Keratinocyte (primary cell): ENCODE measurements at regions not wholly inside any gene's neighbourhood (a gene's known extent, or its start where the extent isn't known, plus 50 kb on each side); places are given as distances from the start of the nearest gene placed in this dataset.

Source experiments
- DNase-seq: peaks from one replicate; pipeline ENCODE4 v3.0.0-alpha.2; 2011; ENCODE audit warnings: low read depth, missing footprints, low spot score
- FAIRE-seq: peaks from 2 replicates; lab custom pipeline; 2011; peaks lifted over from hg19 to GRCh38; lab: Jason Lieb, UNC
- H2AFZ ChIP-seq: 2 replicates; pipeline ENCODE4 v1.6.0; 2012; ENCODE audit warnings: low read length, control low read depth, inconsistent platforms; ENCODE audit not compliant: control insufficient read depth
- H3K27ac ChIP-seq: 2 replicates; pipeline ENCODE4 v1.5.1; 2011; ENCODE audit warnings: low read length; ENCODE audit not compliant: control insufficient read depth, insufficient read depth
- H3K27me3 ChIP-seq: 3 replicates; pipeline ENCODE4 v1.6.0; 2011; ENCODE audit warnings: low read length; ENCODE audit not compliant: control insufficient read depth, insufficient read depth; ENCODE audit errors: extremely low read depth
- H3K36me3 ChIP-seq, 2 experiments: 2 replicates in 1 of 2; 3 replicates in 1 of 2; pipeline ENCODE4 v1.5.1; 2011; ENCODE audit warnings: low read length in 2 of 2, mild to moderate bottlenecking in 1 of 2; ENCODE audit not compliant: control insufficient read depth in 2 of 2, insufficient read depth in 2 of 2; ENCODE audit errors: extremely low read depth in 1 of 2
- H3K4me1 ChIP-seq: 3 replicates; pipeline ENCODE4 v1.5.1; 2011; ENCODE audit warnings: low read length; ENCODE audit not compliant: control insufficient read depth, insufficient read depth; ENCODE audit errors: extremely low read depth
- H3K4me2 ChIP-seq: 3 replicates; pipeline ENCODE4 v1.6.0; 2011; ENCODE audit warnings: low read depth, low read length; ENCODE audit not compliant: control insufficient read depth, insufficient read depth; ENCODE audit errors: extremely low read depth
- H3K4me3 ChIP-seq, 3 experiments: fragments of 200-600 bp in 1 of 3; sonication (generic) in 1 of 3; 2 replicates in 2 of 3; 3 replicates in 1 of 3; pipeline ENCODE4 v1.5.1; 2011 to 2016; ENCODE audit warnings: low read length in 3 of 3, mild to moderate bottlenecking in 3 of 3, control low read depth in 2 of 3, inconsistent platforms in 1 of 3, low read depth in 1 of 3, mixed read lengths in 1 of 3, mixed run types in 1 of 3, moderate library complexity in 1 of 3; ENCODE audit not compliant: control insufficient read depth in 2 of 3, insufficient read depth in 2 of 3; ENCODE audit errors: extremely low read depth in 1 of 3
- H3K79me2 ChIP-seq: 2 replicates; pipeline ENCODE4 v1.6.0; 2012; ENCODE audit warnings: low read length; ENCODE audit not compliant: control insufficient read depth, insufficient read depth
- H3K9ac ChIP-seq: 3 replicates; pipeline ENCODE4 v1.6.0; 2011; ENCODE audit warnings: low read length; ENCODE audit not compliant: control insufficient read depth, insufficient read depth; ENCODE audit errors: extremely low read depth
- H3K9me1 ChIP-seq: 3 replicates; pipeline ENCODE4 v1.6.0; 2011; ENCODE audit warnings: low read length; ENCODE audit not compliant: control insufficient read depth, insufficient read depth; ENCODE audit errors: extremely low read depth
- H3K9me3 ChIP-seq: 2 replicates; pipeline ENCODE4 v1.5.1; 2012; ENCODE audit warnings: low read depth, low read length; ENCODE audit not compliant: control insufficient read depth
- H4K20me1 ChIP-seq: 3 replicates; pipeline ENCODE4 v1.6.0; 2011; ENCODE audit warnings: low read length; ENCODE audit not compliant: control insufficient read depth, insufficient read depth; ENCODE audit errors: extremely low read depth
- CTCF ChIP-seq, 3 experiments: IDR thresholded peaks in 1 of 3; conservative IDR thresholded peaks in 1 of 3; optimal IDR thresholded peaks in 1 of 3; 2 replicates in 2 of 3; 3 replicates in 1 of 3; pipeline versions ENCODE3 to v1.5.1; 2011; ENCODE audit warnings: low read length in 3 of 3, mild to moderate bottlenecking in 3 of 3, moderate library complexity in 2 of 3, control low read depth in 1 of 3, inconsistent platforms in 1 of 3; ENCODE audit not compliant: insufficient read depth in 2 of 3; ENCODE audit errors: extremely low read depth in 1 of 3
- EZH2 ChIP-seq: IDR thresholded peaks from one replicate; pipeline ENCODE4 v1.6.1; 2012; ENCODE audit warnings: inconsistent platforms, mild to moderate bottlenecking, low read length, moderate library complexity
- dilution Hi-C: fragments of 300-500 bp; cut with MboI; formaldehyde crosslinking; loops from one replicate; pipeline ENCODE4 v1.7.0; 2020; ENCODE audit warnings: low sequenced_read_pairs; ENCODE audit not compliant: extremely low pct_ligation_motif_present

GRCh38 chr7:113373863-113374262, 255.5 kb upstream of the SMIM30 start:
- H3K36me3 ChIP-seq, result no peaks in the 10 kb centered on the region
- DNase-seq (no peak), FAIRE-seq (no peak)
- H3K27ac ChIP-seq, result no peak overlapping the region
- no peaks in the 10 kb centered on the region for H3K9me3 ChIP-seq
- no peak overlapping the region for H3K4me3 ChIP-seq
- TF ChIP-seq CTCF (optimal IDR thresholded peaks at IDR 0.05 in 1 of 3, IDR thresholded peaks at IDR 0.05 in 1 of 3, conservative IDR thresholded peaks at IDR 0.05 in 1 of 3; ENCODE audit: extremely low read depth in 1 of 3, insufficient read depth in 2 of 3, low read length in 3 of 3) (no peak), EZH2 (no peak)
- no peak overlapping the region for H3K4me2 ChIP-seq
- H3K27me3 ChIP-seq, result no peaks in the 10 kb centered on the region
- H3K4me1 ChIP-seq, result no peaks in the 10 kb centered on the region
- no peak overlapping the region for H2AFZ ChIP-seq
- no peaks in the 10 kb centered on the region for H4K20me1 ChIP-seq
- no peak overlapping the region for H3K9ac ChIP-seq
- no peaks in the 10 kb centered on the region for H3K79me2 ChIP-seq
- dilution Hi-C loops, result no loop called here
- H3K9me1 ChIP-seq, result no peaks in the 10 kb centered on the region

- no peak overlapping the region for H2AFZ ChIP-seq
- FAIRE-seq, result no peak
- no peaks in the 10 kb centered on the region for H3K9me3 ChIP-seq
- no peaks in the 10 kb centered on the region for H3K79me2 ChIP-seq
- DNase-seq, result no peak
- no peak overlapping the region for H3K9ac ChIP-seq
- H3K9me1 ChIP-seq, result no peaks in the 10 kb centered on the region
- no peaks in the 10 kb centered on the region for H4K20me1 ChIP-seq
- no peak overlapping the region for H3K4me2 ChIP-seq
- no peaks in the 10 kb centered on the region for H3K27me3 ChIP-seq
- no peaks in the 10 kb centered on the region for H3K4me1 ChIP-seq
- no peak overlapping the region for H3K27ac ChIP-seq
- H3K36me3 ChIP-seq, result no peaks in the 10 kb centered on the region
- dilution Hi-C loops, result no loop called here
- no peak overlapping the region for H3K4me3 ChIP-seq
- TF ChIP-seq CTCF (optimal IDR thresholded peaks at IDR 0.05 in 1 of 3, IDR thresholded peaks at IDR 0.05 in 1 of 3, conservative IDR thresholded peaks at IDR 0.05 in 1 of 3; ENCODE audit: extremely low read depth in 1 of 3, insufficient read depth in 2 of 3, low read length in 3 of 3) (no peak), EZH2 (no peak)
Measured at GRCh38 chr7:113371416-113372043, 253.2 kb upstream of the SMIM30 start.
